Spleen (tissue), 7 donors: ENCODE measurements at regions not wholly inside any gene's neighbourhood (a gene's known extent, or its start where the extent isn't known, plus 50 kb on each side); places are given as distances from the start of the nearest gene placed in this dataset.

ENCODE experiments used
- POLR2AphosphoS5 ChIP-seq, 3 donors: sonication (generic); formaldehyde crosslinking; IDR thresholded peaks; one replicate each; pipeline ENCODE4 v1.5.1; 2017; ENCODE audit warnings: antibody characterized with exemption in 3 of 3
- TF ChIP-seq, protein P1 (sequence below), 11 experiments: fragments of 200-600 bp in 7 of 11; fragments of 450-650 bp in 4 of 11; sonication (generic) in 4 of 11; IDR thresholded peaks in 8 of 11; conservative IDR thresholded peaks in 3 of 11; 1 replicate in 7 of 11; 2 replicates in 4 of 11; pipeline versions ENCODE4 v1.4.0 to v1.8.0; 2016 to 2021; ENCODE audit warnings: antibody characterized with exemption in 11 of 11, inconsistent platforms in 4 of 11, mild to moderate bottlenecking in 1 of 11
- donor health status: DM: no; HTN: no; CAD: no; lungs with moderate emphysema.
- donor health status: DM: no; HTN: no; CAD: no.
- donor health status: DM: no; HTN: no; CAD: no.

DNA sequence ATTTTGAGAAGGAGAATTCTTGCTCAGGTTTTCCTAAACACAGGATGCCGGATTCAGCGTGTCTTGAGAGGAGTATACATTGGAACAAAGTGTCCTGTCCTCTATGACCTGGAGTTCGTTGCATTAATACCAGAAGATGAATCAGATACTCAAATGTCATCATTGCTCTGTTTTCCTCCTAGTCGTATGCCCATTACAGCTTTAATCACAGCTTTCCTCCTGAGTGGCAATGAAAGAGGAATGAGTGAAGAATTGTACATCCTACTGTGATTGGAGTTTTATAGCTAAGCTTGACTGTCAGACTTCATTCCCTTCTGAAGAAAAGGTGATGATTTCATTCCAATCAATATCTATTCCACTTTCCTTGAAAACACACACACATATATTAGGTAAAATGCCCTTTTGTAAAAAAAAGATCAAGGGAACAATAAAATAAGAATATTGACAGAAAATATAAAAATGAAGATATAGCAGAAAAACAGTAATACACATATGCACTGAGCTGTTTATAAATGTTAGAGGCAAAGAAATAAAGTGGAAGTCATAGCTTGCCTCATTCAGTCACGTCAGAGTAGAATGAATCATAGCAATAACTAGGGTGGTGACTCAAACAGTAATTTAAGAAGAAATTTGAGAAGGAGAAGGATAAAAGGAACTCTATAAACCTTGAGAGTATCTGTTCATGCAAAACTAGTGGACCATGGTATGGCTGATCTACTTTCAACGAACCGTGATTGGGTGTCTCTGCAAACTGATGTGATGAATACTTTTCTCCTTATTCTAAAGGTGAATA, 501.5 kb downstream of the SUCLA2 start:
- TF ChIP-seq, protein P1, sequence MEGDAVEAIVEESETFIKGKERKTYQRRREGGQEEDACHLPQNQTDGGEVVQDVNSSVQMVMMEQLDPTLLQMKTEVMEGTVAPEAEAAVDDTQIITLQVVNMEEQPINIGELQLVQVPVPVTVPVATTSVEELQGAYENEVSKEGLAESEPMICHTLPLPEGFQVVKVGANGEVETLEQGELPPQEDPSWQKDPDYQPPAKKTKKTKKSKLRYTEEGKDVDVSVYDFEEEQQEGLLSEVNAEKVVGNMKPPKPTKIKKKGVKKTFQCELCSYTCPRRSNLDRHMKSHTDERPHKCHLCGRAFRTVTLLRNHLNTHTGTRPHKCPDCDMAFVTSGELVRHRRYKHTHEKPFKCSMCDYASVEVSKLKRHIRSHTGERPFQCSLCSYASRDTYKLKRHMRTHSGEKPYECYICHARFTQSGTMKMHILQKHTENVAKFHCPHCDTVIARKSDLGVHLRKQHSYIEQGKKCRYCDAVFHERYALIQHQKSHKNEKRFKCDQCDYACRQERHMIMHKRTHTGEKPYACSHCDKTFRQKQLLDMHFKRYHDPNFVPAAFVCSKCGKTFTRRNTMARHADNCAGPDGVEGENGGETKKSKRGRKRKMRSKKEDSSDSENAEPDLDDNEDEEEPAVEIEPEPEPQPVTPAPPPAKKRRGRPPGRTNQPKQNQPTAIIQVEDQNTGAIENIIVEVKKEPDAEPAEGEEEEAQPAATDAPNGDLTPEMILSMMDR (IDR thresholded peaks at IDR 0.05 in 8 of 11, conservative IDR thresholded peaks at IDR 0.05 in 3 of 11) = no peak
- TF ChIP-seq POLR2AphosphoS5 (IDR thresholded peaks at IDR 0.05) = no peak
